ENCODE measurements at regions not wholly inside any gene's neighbourhood (a gene's known extent, or its start where the extent isn't known, plus 50 kb on each side); places are given as distances from the start of the nearest gene placed in this dataset.

DNA sequence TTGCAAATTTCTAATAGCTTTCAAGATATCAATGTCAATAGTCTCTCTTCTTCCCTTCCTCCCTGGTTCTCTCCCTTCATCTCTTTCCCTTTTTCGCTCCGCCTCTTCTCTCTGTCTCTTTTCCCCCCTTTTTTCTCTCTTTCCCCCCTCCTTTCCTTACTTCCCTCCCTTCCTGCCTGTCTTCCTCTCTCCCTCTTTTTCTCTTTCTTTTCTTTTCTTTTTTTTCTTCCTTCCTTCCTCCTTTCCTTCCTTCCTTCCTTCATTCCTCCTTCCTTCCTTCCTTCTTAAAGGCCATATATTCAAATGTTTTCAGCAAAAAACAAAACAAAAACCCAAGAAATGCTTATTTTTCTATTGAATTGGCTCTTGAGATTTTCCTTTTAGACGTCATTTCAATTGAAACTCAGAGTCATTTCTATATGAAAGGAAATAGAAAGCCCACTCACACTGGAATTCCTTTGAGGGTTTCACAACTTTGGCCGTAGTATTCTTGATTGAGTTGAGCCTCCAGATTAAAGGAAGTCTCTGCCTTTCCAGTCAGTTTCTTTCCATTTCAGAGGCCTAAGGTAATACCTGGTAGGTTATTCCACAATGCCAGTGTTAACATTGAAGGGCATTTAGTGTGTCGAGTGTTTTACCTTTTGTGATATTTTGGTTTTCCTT lies 551.5 kb downstream of the LMO4 start:
- FAIRE-seq: no peak
- Histone ChIP-seq H3K27ac (ENCODE audit: low read depth in 2 of 2, low read length in 2 of 2) (no peak overlapping the region), H3K27me3 (ENCODE audit: control insufficient read depth, insufficient read depth, low read length) (no peaks in the 10 kb centered on the region), H3K9me3 (ENCODE audit: control insufficient read depth in 2 of 3, insufficient read depth in 1 of 3, low read length in 3 of 3) (no peaks in the 10 kb centered on the region), H3K4me3 (ENCODE audit: low read length in 3 of 3) (no peak overlapping the region), H3K4me1 (ENCODE audit: control insufficient read depth in 2 of 3, insufficient read depth in 2 of 3, low read depth in 1 of 3, low read length in 3 of 3) (no peaks in the 10 kb centered on the region), H3K36me3 (ENCODE audit: control insufficient read depth in 2 of 3, insufficient read depth in 3 of 3, low read length in 3 of 3) (no peaks in the 10 kb centered on the region), H3K9ac (ENCODE audit: low read length in 3 of 3) (no peak overlapping the region)
- no peak for TF ChIP-seq CTCF (IDR thresholded peaks at IDR 0.05; ENCODE audit: borderline replicate concordance, extremely low read depth, insufficient read depth)
- intact Hi-C loops (cut with DNase I): no loop called here
- no peak for DNase-seq

GRCh38 chr1:87880764-87881163 lies 552.1 kb downstream of the LMO4 start:
- Histone ChIP-seq H3K4me1 (ENCODE audit: control insufficient read depth in 2 of 3, insufficient read depth in 2 of 3, low read depth in 1 of 3, low read length in 3 of 3) (no peaks in the 10 kb centered on the region), H3K9ac (ENCODE audit: low read length in 3 of 3) (no peak overlapping the region), H3K36me3 (ENCODE audit: control insufficient read depth in 2 of 3, insufficient read depth in 3 of 3, low read length in 3 of 3) (no peaks in the 10 kb centered on the region), H3K4me3 (ENCODE audit: low read length in 3 of 3) (no peak overlapping the region), H3K9me3 (ENCODE audit: control insufficient read depth in 2 of 3, insufficient read depth in 1 of 3, low read length in 3 of 3) (no peaks in the 10 kb centered on the region), H3K27ac (ENCODE audit: low read depth in 2 of 2, low read length in 2 of 2) (no peak overlapping the region), H3K27me3 (ENCODE audit: control insufficient read depth, insufficient read depth, low read length) (no peaks in the 10 kb centered on the region)
- TF ChIP-seq CTCF (IDR thresholded peaks at IDR 0.05; ENCODE audit: borderline replicate concordance, extremely low read depth, insufficient read depth): no peak
- intact Hi-C loops (cut with DNase I): no loop called here
- FAIRE-seq: no peak
- DNase-seq: peak in 1 of 5 donors; percentile 4

GRCh38 chr1:87883906-87884305 lies 555.2 kb downstream of the LMO4 start:
- Histone ChIP-seq H3K9ac (ENCODE audit: low read length in 3 of 3) (no peak overlapping the region), H3K4me1 (ENCODE audit: control insufficient read depth in 2 of 3, insufficient read depth in 2 of 3, low read depth in 1 of 3, low read length in 3 of 3) (no peaks in the 10 kb centered on the region), H3K36me3 (ENCODE audit: control insufficient read depth in 2 of 3, insufficient read depth in 3 of 3, low read length in 3 of 3) (no peaks in the 10 kb centered on the region), H3K9me3 (ENCODE audit: control insufficient read depth in 2 of 3, insufficient read depth in 1 of 3, low read length in 3 of 3) (no peaks in the 10 kb centered on the region), H3K27ac (ENCODE audit: low read depth in 2 of 2, low read length in 2 of 2) (no peak overlapping the region), H3K4me3 (ENCODE audit: low read length in 3 of 3) (no peak overlapping the region), H3K27me3 (ENCODE audit: control insufficient read depth, insufficient read depth, low read length) (no peaks in the 10 kb centered on the region)
- intact Hi-C loops (cut with DNase I): no loop called here
- TF ChIP-seq CTCF (IDR thresholded peaks at IDR 0.05; ENCODE audit: borderline replicate concordance, extremely low read depth, insufficient read depth): no peak
- DNase-seq (no peak), FAIRE-seq (no peak)

- DNase-seq: no peak
- TF ChIP-seq CTCF (IDR thresholded peaks at IDR 0.05; ENCODE audit: borderline replicate concordance, extremely low read depth, insufficient read depth): no peak
- no peaks in the 10 kb centered on the region for H3K36me3 ChIP-seq (ENCODE audit: control insufficient read depth in 2 of 3, insufficient read depth in 3 of 3, low read length in 3 of 3)
- H3K9me3 ChIP-seq (ENCODE audit: control insufficient read depth in 2 of 3, insufficient read depth in 1 of 3, low read length in 3 of 3): no peaks in the 10 kb centered on the region
- H3K27ac ChIP-seq (ENCODE audit: low read depth in 2 of 2, low read length in 2 of 2): no peak overlapping the region
- H3K4me1 ChIP-seq (ENCODE audit: control insufficient read depth in 2 of 3, insufficient read depth in 2 of 3, low read depth in 1 of 3, low read length in 3 of 3): no peaks in the 10 kb centered on the region
- no peak overlapping the region for H3K9ac ChIP-seq (ENCODE audit: low read length in 3 of 3)
- H3K4me3 ChIP-seq (ENCODE audit: low read length in 3 of 3): no peak overlapping the region
- H3K27me3 ChIP-seq (ENCODE audit: control insufficient read depth, insufficient read depth, low read length): no peaks in the 10 kb centered on the region
- intact Hi-C loops (cut with DNase I): no loop called here
- no peak for FAIRE-seq
These were observed 555.9 kb downstream of the LMO4 start for GRCh38 chr1:87884581-87884980.
